ENCODE measurements at regions not wholly inside any gene's neighbourhood (a gene's known extent, or its start where the extent isn't known, plus 50 kb on each side); places are given as distances from the start of the nearest gene placed in this dataset.

GRCh38 chr13:103958691-103959090, 892.5 kb upstream of the SLC10A2 start:
- intact Hi-C loops (cut with micrococcal nuclease): no loop called here
- no peaks in the 10 kb centered on the region for H3K4me1 ChIP-seq (ENCODE audit: control insufficient read depth in 1 of 2, insufficient read depth in 2 of 2, low read length in 2 of 2)
- BruUV-seq (replicated peaks): no TSS peak
- H3K79me2 ChIP-seq (ENCODE audit: insufficient read depth, low read length): no peaks in the 10 kb centered on the region
- POLR2A ChIA-PET: no interaction called here
- ATAC-seq: no peak
- H3K9ac ChIP-seq (ENCODE audit: low read length): no peak overlapping the region
- H3K4me2 ChIP-seq (ENCODE audit: low read length): no peak overlapping the region
- no peak overlapping the region for H2AFZ ChIP-seq (ENCODE audit: low read depth, low read length, poor library complexity, severe bottlenecking)
- CTCF ChIA-PET: no interaction called here
- H4K20me1 ChIP-seq (ENCODE audit: insufficient read depth): no peaks in the 10 kb centered on the region
- H3K27me3 ChIP-seq (ENCODE audit: insufficient read depth, low read length): no peaks in the 10 kb centered on the region
- no peak overlapping the region for H3K4me3 ChIP-seq (replicated peaks in 1 of 2; ENCODE audit: low read depth in 1 of 2, low read length in 2 of 2)
- no peaks in the 10 kb centered on the region for H3K9me2 ChIP-seq (ENCODE audit: insufficient read depth)
- RAD21 ChIA-PET (ENCODE audit: low non-redundant PET in 1 of 2, low total read pairs in 2 of 2, uncharacterized antibody in 2 of 2, unreplicated experiment in 2 of 2): no interaction called here
- H3K9me3 ChIP-seq (ENCODE audit: control insufficient read depth in 1 of 2, insufficient read depth in 1 of 2, low read depth in 1 of 2, low read length in 2 of 2): no peaks in the 10 kb centered on the region
- DNase-seq (ENCODE audit: low read depth, low spot score): no peak
- TF ChIP-seq ZFX (IDR thresholded peaks at IDR 0.05): no peak
- TF ChIP-seq CEBPB (IDR thresholded peaks at IDR 0.05; ENCODE audit: low read depth): no peak
- TF ChIP-seq YY1 (IDR thresholded peaks at IDR 0.05; ENCODE audit: extremely low read depth, insufficient replicate concordance, low read depth, low read length): no peak
- no peak for TF ChIP-seq ZBTB33 (IDR thresholded peaks at IDR 0.05; ENCODE audit: extremely low read depth, insufficient replicate concordance, low read length)
- no peak overlapping the region for H3K27ac ChIP-seq (ENCODE audit: low read depth, low read length)
- H3K36me3 ChIP-seq (ENCODE audit: control insufficient read depth in 1 of 2, insufficient read depth in 2 of 2, low read length in 2 of 2): no peaks in the 10 kb centered on the region

GRCh38 chr13:103957939-103958338, 891.7 kb upstream of the SLC10A2 start:
- RAD21 ChIA-PET (ENCODE audit: low non-redundant PET in 1 of 2, low total read pairs in 2 of 2, uncharacterized antibody in 2 of 2, unreplicated experiment in 2 of 2): no interaction called here
- Histone ChIP-seq H3K4me3 (replicated peaks in 1 of 2; ENCODE audit: low read depth in 1 of 2, low read length in 2 of 2) (no peak overlapping the region), H3K9me2 (ENCODE audit: insufficient read depth) (no peaks in the 10 kb centered on the region), H3K9ac (ENCODE audit: low read length) (no peak overlapping the region), H3K27me3 (ENCODE audit: insufficient read depth, low read length) (no peaks in the 10 kb centered on the region), H3K27ac (ENCODE audit: low read depth, low read length) (no peak overlapping the region), H3K9me3 (ENCODE audit: control insufficient read depth in 1 of 2, insufficient read depth in 1 of 2, low read depth in 1 of 2, low read length in 2 of 2) (no peaks in the 10 kb centered on the region), H3K79me2 (ENCODE audit: insufficient read depth, low read length) (no peaks in the 10 kb centered on the region), H3K4me1 (ENCODE audit: control insufficient read depth in 1 of 2, insufficient read depth in 2 of 2, low read length in 2 of 2) (no peaks in the 10 kb centered on the region), H3K4me2 (ENCODE audit: low read length) (no peak overlapping the region), H2AFZ (ENCODE audit: low read depth, low read length, poor library complexity, severe bottlenecking) (no peak overlapping the region), H4K20me1 (ENCODE audit: insufficient read depth) (no peaks in the 10 kb centered on the region), H3K36me3 (ENCODE audit: control insufficient read depth in 1 of 2, insufficient read depth in 2 of 2, low read length in 2 of 2) (no peaks in the 10 kb centered on the region)
- BruUV-seq (replicated peaks): no TSS peak
- CTCF ChIA-PET: no interaction called here
- no peak for DNase-seq (ENCODE audit: low read depth, low spot score)
- no peak for TF ChIP-seq CTCF (IDR thresholded peaks at IDR 0.05 in 2 of 3, conservative IDR thresholded peaks at IDR 0.05 in 1 of 3; ENCODE audit: borderline replicate concordance in 1 of 3, insufficient read depth in 1 of 3, low read depth in 2 of 3, low read length in 2 of 3)
- no peak for TF ChIP-seq CBX3 (IDR thresholded peaks at IDR 0.05; ENCODE audit: low read depth)
- TF ChIP-seq SP1 (IDR thresholded peaks at IDR 0.05; ENCODE audit: low read depth): no peak
- no peak for TF ChIP-seq EZH2phosphoT487 (IDR thresholded peaks at IDR 0.05; ENCODE audit: borderline replicate concordance)
- TF ChIP-seq SRF (IDR thresholded peaks at IDR 0.05; ENCODE audit: low read depth): no peak
- no peak for TF ChIP-seq POLR2A (IDR thresholded peaks at IDR 0.05; ENCODE audit: borderline replicate concordance, extremely low read depth, insufficient read depth, insufficient read length)
- POLR2A ChIA-PET: no interaction called here
- no peak for ATAC-seq
- intact Hi-C loops (cut with micrococcal nuclease): no loop called here

All from HCT116 (cell line).